HEK293T (cell line): ENCODE measurements at regions not wholly inside any gene's neighbourhood (a gene's known extent, or its start where the extent isn't known, plus 50 kb on each side); places are given as distances from the start of the nearest gene placed in this dataset.

Source experiments
- CTCF ChIA-PET: fragments of 350-600 bp; formaldehyde crosslinking; extraction: SDS; loops from one replicate; lab custom pipeline; 2021; ENCODE audit warnings: antibody characterized with exemption, inconsistent platforms; lab: Yijun Ruan, JAX
- POLR2A ChIA-PET: fragments of 350-600 bp; formaldehyde crosslinking; extraction: SDS; loops from one replicate; lab custom pipeline; 2020; ENCODE audit warnings: antibody characterized with exemption, inconsistent platforms; lab: Yijun Ruan, JAX
- DNase-seq: peaks from one replicate; pipeline ENCODE4 v3.0.0; 2012; ENCODE audit warnings: mixed read lengths; ENCODE audit errors: extremely low spot score
- ARNT ChIP-seq: fragments of 450-650 bp; IDR thresholded peaks from 2 replicates; pipeline ENCODE4 v1.6.1; 2017; ENCODE audit warnings: mild to moderate bottlenecking
- BHLHE40 ChIP-seq: fragments of 450-650 bp; IDR thresholded peaks from 2 replicates; pipeline ENCODE4 v1.6.1; 2016; ENCODE audit warnings: mild to moderate bottlenecking, moderate library complexity, borderline replicate concordance
- CTBP1 ChIP-seq: fragments of 450-650 bp; IDR thresholded peaks from 2 replicates; pipeline ENCODE4 v1.6.1; 2016; ENCODE audit warnings: borderline replicate concordance
- ELF4 ChIP-seq: fragments of 450-650 bp; IDR thresholded peaks from 2 replicates; pipeline ENCODE4 v1.6.1; 2017; ENCODE audit warnings: antibody characterized with exemption
- FOXA1 ChIP-seq: fragments of 450-650 bp; IDR thresholded peaks from 2 replicates; pipeline ENCODE4 v1.6.1; 2016; ENCODE audit warnings: mild to moderate bottlenecking
- FOXK2 ChIP-seq: fragments of 450-650 bp; IDR thresholded peaks from 2 replicates; pipeline ENCODE4 v1.6.1; 2016; ENCODE audit warnings: mild to moderate bottlenecking
- FOXM1 ChIP-seq: fragments of 450-650 bp; IDR thresholded peaks from 2 replicates; pipeline ENCODE4 v1.6.1; 2017; ENCODE audit warnings: mild to moderate bottlenecking, borderline replicate concordance
- HDGF ChIP-seq: fragments of 450-650 bp; IDR thresholded peaks from 2 replicates; pipeline ENCODE4 v1.6.1; 2017; ENCODE audit warnings: antibody characterized with exemption, borderline replicate concordance
- L3MBTL2 ChIP-seq: fragments of 450-650 bp; conservative IDR thresholded peaks from 2 replicates; pipeline ENCODE4 v1.6.1; 2016; ENCODE audit warnings: mild to moderate bottlenecking
- LEF1 ChIP-seq: fragments of 450-650 bp; IDR thresholded peaks from 2 replicates; pipeline ENCODE4 v1.6.1; 2017; ENCODE audit warnings: mild to moderate bottlenecking, borderline replicate concordance
- NFRKB ChIP-seq: fragments of 450-650 bp; IDR thresholded peaks from 2 replicates; pipeline ENCODE4 v1.6.1; 2016; ENCODE audit warnings: mild to moderate bottlenecking, moderate library complexity
- PKNOX1 ChIP-seq: fragments of 450-650 bp; IDR thresholded peaks from 2 replicates; pipeline ENCODE4 v1.6.1; 2016
- SP1 ChIP-seq: fragments of 450-650 bp; IDR thresholded peaks from 2 replicates; pipeline ENCODE4 v1.6.1; 2017
- SUZ12 ChIP-seq: fragments of 450-650 bp; IDR thresholded peaks from 2 replicates; pipeline ENCODE4 v1.6.1; 2016; ENCODE audit warnings: mild to moderate bottlenecking
- TARDBP ChIP-seq: fragments of 450-650 bp; IDR thresholded peaks from 2 replicates; pipeline ENCODE4 v1.6.1; 2016
- ZNF384 ChIP-seq: fragments of 450-650 bp; IDR thresholded peaks from 2 replicates; pipeline ENCODE4 v1.6.1; 2016

DNA sequence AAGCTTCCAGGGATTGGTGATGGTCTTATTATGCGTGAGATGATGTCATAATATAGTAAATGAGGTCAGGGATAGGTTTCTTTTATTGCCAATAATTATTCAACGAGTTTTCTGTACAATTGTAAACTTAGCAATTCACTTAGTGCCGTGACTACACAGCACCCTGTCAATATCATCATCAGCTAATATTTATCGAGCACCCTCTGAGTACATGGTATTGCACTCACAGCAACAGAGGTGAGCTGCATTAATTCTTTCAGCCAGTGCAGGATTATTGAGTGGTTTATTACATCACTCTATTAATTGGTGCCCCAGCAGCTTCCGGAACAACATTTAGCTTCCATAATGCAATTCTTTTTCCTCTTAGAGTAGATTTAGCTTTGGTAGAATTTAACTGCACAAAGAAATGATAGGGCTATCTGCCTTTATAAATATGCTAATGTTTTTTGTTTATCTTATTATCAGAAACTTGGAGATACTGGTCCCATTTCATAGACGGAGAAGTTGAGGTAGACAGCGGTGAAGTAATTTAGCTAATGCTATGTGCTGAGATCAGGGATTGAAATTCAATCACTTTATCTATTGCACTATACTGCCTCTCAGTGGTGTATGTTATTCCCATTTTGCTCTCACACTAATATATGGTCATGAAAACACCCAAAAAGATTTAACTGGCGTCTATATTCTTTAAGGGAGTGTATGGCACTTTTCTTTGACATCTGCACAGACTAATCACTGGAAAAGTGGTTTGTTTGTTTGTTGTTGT lies 726.1 kb upstream of the WWC1 start:
- no peak for TF ChIP-seq PKNOX1
- no peak for TF ChIP-seq NFRKB
- TF ChIP-seq L3MBTL2: no peak
- no peak for TF ChIP-seq CTBP1
- TF ChIP-seq ZNF384: no peak
- TF ChIP-seq HDGF: no peak
- no peak for TF ChIP-seq ELF4
- no peak for TF ChIP-seq LEF1
- no peak for TF ChIP-seq BHLHE40
- no peak for DNase-seq
- ChIA-PET POLR2A (no interaction called here), CTCF (interaction anchor here (0.6 to 0.7 kb wide), 2 partner anchors 376 to 513 kb away, joined by 3 read pairs; no protein-coding TSS in a partner anchor)

DNA sequence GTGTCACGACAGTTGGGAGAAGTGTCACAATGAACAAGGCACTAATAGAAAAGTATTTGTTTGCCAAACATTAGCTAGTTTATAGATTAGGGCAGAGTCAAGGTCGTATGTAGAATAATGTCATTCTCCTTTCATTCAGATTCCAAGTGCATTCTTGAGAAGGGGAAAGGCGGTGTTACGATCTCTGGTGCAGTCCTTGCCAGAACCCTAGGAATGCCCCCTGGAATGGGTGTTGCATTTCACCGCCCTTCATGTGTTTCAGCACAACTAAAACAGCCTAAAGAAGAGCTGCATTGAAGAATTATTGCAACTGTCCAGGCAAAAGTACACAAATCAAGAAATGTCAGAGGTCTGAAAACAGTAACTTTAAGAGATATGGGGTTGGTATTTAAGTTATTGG lies 721.0 kb upstream of the WWC1 start:
- ChIA-PET POLR2A (no interaction called here), CTCF (no interaction called here)
- DNase-seq: no peak
- TF ChIP-seq BHLHE40: no peak
- TF ChIP-seq TARDBP: no peak
- no peak for TF ChIP-seq ZNF384
- no peak for TF ChIP-seq SP1
- TF ChIP-seq ARNT: no peak
- no peak for TF ChIP-seq SUZ12
- TF ChIP-seq FOXA1: no peak

DNA sequence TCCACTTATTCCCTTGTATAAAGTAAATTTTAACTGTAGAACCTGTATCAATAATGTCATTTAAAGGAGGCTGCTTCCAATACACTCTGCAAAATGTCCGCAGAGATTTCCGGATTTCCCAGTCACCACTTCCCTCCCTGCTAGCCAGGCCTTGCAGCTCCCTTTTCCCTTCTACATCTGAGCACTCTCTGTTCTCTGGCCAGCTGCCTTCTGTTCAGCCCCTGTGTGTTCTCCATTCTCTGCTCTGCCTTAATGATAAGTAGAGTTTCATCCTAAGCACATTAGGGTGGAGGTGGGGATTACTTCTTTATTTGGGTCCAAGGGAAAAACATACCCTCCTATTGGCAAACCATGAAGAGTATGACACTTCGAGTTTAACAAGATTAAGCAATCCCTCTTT lies 719.6 kb upstream of the WWC1 start:
- TF ChIP-seq SUZ12 (no peak), L3MBTL2 (no peak), ARNT (no peak), ELF4 (no peak)
- DNase-seq: no peak
- ChIA-PET POLR2A (no interaction called here), CTCF (no interaction called here)

DNA sequence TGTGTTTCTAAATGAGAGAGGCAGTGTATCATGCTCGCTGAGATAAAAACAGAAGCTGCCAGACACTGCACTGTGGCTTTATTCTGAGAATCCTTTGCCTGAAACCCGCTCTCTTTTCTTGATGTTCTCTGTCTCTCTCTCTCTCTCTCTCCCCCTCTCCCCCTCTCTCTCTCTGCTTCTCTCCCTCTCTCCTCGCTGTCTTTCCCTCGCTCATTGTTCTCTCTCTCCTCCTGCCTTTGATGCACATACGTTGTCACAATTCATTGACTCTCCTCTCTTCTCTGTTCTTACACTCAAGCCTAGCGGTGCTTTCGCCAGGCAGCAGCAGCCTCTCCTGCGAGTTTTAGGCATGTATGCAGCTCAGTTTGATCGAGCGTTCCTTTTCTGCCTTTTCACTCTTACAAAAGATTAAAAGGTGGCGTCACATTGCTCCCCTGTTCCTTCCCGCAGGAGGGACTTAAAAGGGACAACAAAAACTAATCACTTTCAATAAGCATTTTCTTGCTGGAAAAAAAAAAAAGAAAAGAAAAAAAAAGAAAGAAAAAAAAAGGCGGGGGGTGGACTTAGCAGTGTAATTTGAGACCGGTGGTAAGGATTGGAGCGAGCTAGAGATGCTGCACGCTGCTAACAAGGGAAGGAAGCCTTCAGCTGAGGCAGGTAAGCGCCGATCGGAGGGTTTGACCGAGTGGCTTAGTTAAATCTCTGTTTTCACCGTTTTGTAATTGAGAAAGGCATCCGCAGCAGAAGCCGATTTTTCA lies 717.9 kb upstream of the WWC1 start:
- ChIA-PET POLR2A (no interaction called here), CTCF (interaction anchor here (0.7 kb wide), 1 partner anchor 28 kb away, joined by 7 read pairs; no protein-coding TSS in a partner anchor)
- no peak for TF ChIP-seq TARDBP
- TF ChIP-seq ZNF384: peak; percentile 34; the same call in 1 of the 2 replicates
- no peak for DNase-seq

GRCh38 chr5:167574464-167574863 lies 717.0 kb upstream of the WWC1 start:
- ChIA-PET POLR2A (no interaction called here), CTCF (interaction anchor here (0.7 kb wide), 1 partner anchor 27 kb away, joined by 7 read pairs; no protein-coding TSS in a partner anchor)
- DNase-seq: no peak

DNA sequence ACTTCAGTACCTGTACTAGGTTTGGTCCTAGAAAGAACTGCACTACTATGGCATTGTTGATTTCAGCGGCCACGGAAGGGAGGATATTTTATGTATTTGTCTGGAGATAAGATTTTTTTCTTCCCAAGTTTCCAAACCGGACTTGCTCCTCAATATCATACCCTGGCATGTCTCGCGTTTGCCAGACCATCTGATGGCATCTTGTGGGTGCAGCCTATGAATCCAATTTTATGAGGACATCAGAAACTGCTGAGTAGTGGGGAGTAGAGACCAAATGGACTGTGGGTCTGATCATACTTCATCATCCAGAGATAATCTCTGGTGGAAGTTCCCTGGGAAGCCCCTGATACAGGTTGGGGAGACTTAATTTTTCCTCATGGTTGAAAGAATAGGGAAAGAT lies 716.1 kb upstream of the WWC1 start:
- POLR2A ChIA-PET: no interaction called here

More at GRCh38 chr5:167574464-167574863, 717.0 kb upstream of the WWC1 start:
- no peak for TF ChIP-seq CTBP1
- no peak for TF ChIP-seq BHLHE40
- TF ChIP-seq NFRKB: no peak
- TF ChIP-seq SP1: no peak
- no peak for TF ChIP-seq TARDBP
- no peak for TF ChIP-seq PKNOX1
- no peak for TF ChIP-seq L3MBTL2
- TF ChIP-seq LEF1: no peak
- no peak for TF ChIP-seq SUZ12
- no peak for TF ChIP-seq FOXA1
- TF ChIP-seq HDGF: no peak
- TF ChIP-seq ARNT: no peak
- TF ChIP-seq ELF4: no peak
- TF ChIP-seq FOXK2: no peak
- no peak for TF ChIP-seq FOXM1
- no peak for TF ChIP-seq ZNF384

More for the DNA sequence above, 716.1 kb upstream of the WWC1 start:
- TF ChIP-seq FOXA1 (no peak), HDGF (no peak), LEF1 (no peak), SUZ12 (no peak), SP1 (no peak), CTBP1 (no peak), FOXM1 (no peak), ARNT (no peak), ZNF384 (no peak), ELF4 (no peak), TARDBP (no peak), BHLHE40 (no peak), FOXK2 (no peak), L3MBTL2 (no peak), PKNOX1 (no peak), NFRKB (no peak)
- no peak for DNase-seq
- CTCF ChIA-PET: no interaction called here
